HUES48 (cell line): ENCODE measurements at regions not wholly inside any gene's neighbourhood (a gene's known extent, or its start where the extent isn't known, plus 50 kb on each side); places are given as distances from the start of the nearest gene placed in this dataset.

Source experiments
- H3K27ac ChIP-seq: one replicate; pipeline ENCODE4 v1.7.0; 2013; ENCODE audit warnings: low read depth, low read length, inconsistent platforms
- H3K27me3 ChIP-seq: 2 replicates; pipeline ENCODE4 v1.6.1; 2013; ENCODE audit warnings: mild to moderate bottlenecking, low read length; ENCODE audit not compliant: control insufficient read depth, insufficient read depth
- H3K36me3 ChIP-seq: 2 replicates; pipeline ENCODE4 v1.6.1; 2013; ENCODE audit warnings: low read length; ENCODE audit not compliant: control insufficient read depth, insufficient read depth
- H3K4me1 ChIP-seq: 2 replicates; pipeline ENCODE4 v1.6.1; 2013; ENCODE audit warnings: mild to moderate bottlenecking, low read length; ENCODE audit not compliant: control insufficient read depth, insufficient read depth
- H3K4me3 ChIP-seq: 2 replicates; pipeline ENCODE4 v1.5.1; 2013; ENCODE audit warnings: mild to moderate bottlenecking, low read depth, low read length
- H3K9ac ChIP-seq: 2 replicates; pipeline ENCODE4 v1.6.1; 2013; ENCODE audit warnings: mild to moderate bottlenecking, low read depth, low read length, moderate library complexity
- H3K9me3 ChIP-seq: 2 replicates; pipeline ENCODE4 v1.6.1; 2013; ENCODE audit warnings: low read length; ENCODE audit not compliant: control insufficient read depth, insufficient read depth

DNA sequence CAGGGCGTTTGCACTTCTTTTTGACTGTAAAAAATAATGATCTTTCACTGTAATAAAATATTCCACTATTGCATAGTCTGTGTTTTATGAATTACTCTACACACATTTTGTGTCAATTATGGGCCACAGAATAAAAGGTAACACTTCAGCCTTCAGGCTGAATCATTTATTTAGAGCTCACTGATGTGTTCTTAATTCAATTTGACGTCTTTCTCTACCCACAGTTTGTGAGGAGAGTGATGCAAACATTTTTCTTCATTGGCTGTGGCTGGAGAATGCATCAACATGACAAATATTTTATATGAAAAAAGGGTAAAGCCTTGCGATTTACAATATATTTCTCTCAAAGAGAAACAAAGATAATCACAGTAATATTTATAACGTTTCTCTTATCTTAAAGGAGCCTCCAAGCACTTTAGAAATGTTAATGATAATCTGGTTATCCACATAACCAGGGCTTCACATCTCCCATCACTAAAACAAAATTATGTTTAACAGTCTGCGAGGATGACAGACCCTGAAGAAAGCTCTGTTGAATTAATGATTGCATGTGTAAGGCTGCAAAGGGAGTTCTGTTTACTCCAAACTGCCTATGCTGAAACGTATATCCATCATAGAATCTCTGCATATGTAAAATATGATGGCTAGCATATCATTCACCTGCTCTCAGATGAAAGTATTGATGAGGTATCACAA, 951.3 kb downstream of the ZPLD1 start:
- Histone ChIP-seq H3K9ac (no peak overlapping the region), H3K4me1 (peaks cover 8% of the 10 kb centered on the region; the same call in 1 of the 2 replicates), H3K27ac (no peak overlapping the region), H3K27me3 (no peaks in the 10 kb centered on the region), H3K4me3 (no peak overlapping the region), H3K36me3 (no peaks in the 10 kb centered on the region), H3K9me3 (no peaks in the 10 kb centered on the region)

DNA sequence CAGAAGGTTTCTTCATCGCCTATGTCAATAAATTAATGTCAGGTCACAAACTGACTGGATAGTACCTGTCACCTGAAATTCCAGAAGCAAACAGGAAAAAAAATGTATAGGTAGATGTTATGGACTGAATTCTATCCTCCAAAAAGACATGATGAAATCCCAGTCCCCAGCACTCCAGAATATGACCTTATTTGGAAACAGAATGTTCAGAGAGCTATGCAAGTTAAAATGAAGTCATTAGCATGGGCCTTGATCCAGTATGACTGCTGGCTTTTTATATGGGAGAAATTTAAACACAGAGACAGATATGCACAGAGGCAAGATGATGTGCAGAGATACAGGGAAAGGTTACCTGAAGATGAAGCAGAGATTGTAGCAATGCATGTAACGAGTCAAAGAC, 953.4 kb downstream of the ZPLD1 start:
- Histone ChIP-seq H3K4me3 (no peak overlapping the region), H3K27me3 (no peaks in the 10 kb centered on the region), H3K9ac (no peak overlapping the region), H3K9me3 (no peaks in the 10 kb centered on the region), H3K36me3 (no peaks in the 10 kb centered on the region), H3K27ac (no peak overlapping the region), H3K4me1 (peaks cover 8% of the 10 kb centered on the region; the same call in 1 of the 2 replicates)

DNA sequence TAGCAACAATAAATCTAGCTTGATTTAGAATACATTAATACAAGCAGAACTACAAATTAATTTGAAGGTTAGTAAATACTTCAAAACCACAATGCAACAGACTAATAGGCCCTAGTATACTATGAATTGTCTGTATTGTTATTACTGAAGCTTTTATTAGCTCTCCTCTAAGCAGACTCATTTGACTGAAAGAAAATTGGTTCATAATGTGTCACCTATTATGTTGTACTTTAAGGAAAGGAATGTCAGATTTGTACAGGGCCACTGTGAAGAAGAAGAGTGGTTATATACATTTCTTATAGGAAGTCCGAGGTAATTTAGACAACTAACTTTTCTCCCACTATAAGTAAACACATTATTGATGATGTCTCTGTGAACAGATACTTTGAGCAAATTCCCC, 954.5 kb downstream of the ZPLD1 start:
- Histone ChIP-seq H3K9ac (no peak overlapping the region), H3K36me3 (no peaks in the 10 kb centered on the region), H3K27ac (no peak overlapping the region), H3K4me3 (no peak overlapping the region), H3K4me1 (peaks cover 8% of the 10 kb centered on the region; the same call in 1 of the 2 replicates), H3K9me3 (no peaks in the 10 kb centered on the region), H3K27me3 (no peaks in the 10 kb centered on the region)

DNA sequence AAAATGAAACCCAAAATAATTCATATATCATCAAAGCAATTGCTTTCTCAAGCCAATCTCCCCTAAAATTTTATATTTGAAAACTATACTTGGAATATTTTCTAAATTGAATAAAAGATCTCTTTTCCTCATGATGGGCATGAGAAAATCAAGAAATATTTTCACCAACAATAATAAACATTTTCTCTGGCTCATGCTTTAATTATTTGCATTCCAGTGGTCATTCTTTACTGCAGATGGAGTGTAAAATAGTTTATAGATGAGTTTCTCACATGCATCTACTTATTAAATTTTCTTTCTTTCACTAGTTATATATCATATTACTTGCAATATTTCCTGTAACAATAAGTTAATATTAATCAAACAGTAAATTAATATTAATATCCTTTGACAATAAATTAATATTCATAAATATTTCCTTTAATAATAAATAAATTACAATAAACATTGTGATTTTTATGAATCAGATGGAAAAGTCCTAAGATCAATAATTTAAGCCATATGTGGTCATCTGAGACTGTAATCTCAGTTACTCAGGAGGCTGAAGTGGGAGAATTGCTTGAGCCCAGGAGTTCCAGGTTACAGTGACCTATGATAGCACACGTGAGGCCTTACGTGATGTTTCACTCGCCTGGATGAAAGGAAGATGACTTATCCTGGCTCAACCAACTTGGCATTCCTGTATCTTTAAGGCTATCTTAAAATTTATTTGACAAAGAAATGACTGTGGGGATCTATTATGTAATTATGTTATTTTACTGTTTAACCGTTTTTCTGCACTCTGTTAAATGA, 958.8 kb downstream of the ZPLD1 start:
- Histone ChIP-seq H3K4me3 (no peak overlapping the region), H3K9ac (no peak overlapping the region), H3K27me3 (no peaks in the 10 kb centered on the region), H3K36me3 (no peaks in the 10 kb centered on the region), H3K9me3 (no peaks in the 10 kb centered on the region), H3K27ac (no peak overlapping the region), H3K4me1 (no peaks in the 10 kb centered on the region)

DNA sequence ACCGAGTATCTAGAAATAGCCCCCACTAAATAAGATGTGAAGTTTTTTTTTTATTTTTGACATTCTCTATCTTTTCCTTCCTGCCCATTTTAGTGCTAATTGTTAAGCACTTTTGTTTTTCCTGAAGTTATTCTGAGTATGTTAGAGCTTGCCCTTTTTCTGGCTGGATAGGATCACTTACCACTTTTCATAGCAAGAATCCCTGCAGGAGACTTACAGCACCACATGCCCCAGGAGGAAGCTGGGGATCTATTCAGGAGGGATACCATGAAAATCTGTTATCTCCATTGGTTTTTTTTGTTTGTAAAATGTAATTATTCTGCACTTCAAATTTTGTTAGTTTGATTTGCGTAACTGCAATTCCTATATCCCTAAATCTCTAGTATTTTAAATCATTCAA, 968.4 kb downstream of the ZPLD1 start:
- Histone ChIP-seq H3K27ac (no peak overlapping the region), H3K4me1 (no peaks in the 10 kb centered on the region), H3K27me3 (no peaks in the 10 kb centered on the region), H3K36me3 (no peaks in the 10 kb centered on the region), H3K9me3 (no peaks in the 10 kb centered on the region), H3K4me3 (no peak overlapping the region), H3K9ac (no peak overlapping the region)

DNA sequence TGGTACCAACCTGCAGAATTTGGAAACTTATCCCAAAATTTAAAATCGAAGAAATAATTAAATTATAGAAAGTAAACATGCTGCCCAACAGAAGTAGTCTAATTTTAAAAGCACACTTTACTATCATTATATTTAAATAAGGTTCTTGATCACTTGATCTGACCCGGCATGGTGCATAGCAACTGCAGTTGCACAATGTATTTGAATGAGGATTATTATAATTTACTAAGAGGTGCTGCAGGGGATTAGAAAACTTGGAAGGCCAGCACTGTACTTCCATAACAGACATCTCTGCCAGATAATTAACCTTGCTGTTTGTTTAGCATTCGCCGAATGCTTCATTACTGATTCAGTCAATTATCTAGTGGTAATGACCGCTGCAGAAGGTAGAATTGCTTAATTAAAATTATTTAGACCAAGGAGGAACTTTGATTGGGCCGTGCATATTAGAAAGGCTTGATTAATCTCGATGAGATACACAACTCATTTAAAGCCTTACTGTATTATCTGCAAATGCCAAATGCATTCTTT, 971.6 kb downstream of the ZPLD1 start:
- H3K27ac ChIP-seq, result no peak overlapping the region
- no peaks in the 10 kb centered on the region for H3K4me1 ChIP-seq
- H3K9me3 ChIP-seq, result no peaks in the 10 kb centered on the region
- H3K27me3 ChIP-seq, result no peaks in the 10 kb centered on the region
- H3K9ac ChIP-seq, result no peak overlapping the region
- no peaks in the 10 kb centered on the region for H3K36me3 ChIP-seq
- no peak overlapping the region for H3K4me3 ChIP-seq

DNA sequence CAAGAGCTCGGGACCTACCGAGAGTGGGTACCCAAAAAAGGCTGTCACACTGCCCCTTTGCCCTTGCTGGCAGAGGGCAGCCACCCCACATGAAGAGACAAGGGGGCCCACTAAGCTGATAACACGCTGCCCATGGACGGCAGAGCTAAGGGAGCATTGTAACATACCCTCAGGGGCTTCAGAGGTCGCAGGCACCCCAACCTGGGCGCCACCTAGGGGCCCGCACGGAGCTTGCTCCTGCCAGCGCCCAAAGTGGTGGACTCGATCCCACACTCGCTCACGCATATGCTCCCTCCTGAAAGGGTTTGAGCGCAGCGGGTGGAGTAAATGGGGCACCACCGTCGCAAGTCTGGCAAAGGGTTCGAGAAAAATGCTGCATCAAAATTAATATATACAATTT, 975.4 kb downstream of the ZPLD1 start:
- no peaks in the 10 kb centered on the region for H3K36me3 ChIP-seq
- H3K4me1 ChIP-seq, result no peaks in the 10 kb centered on the region
- H3K9me3 ChIP-seq, result no peaks in the 10 kb centered on the region
- no peak overlapping the region for H3K4me3 ChIP-seq
- no peak overlapping the region for H3K9ac ChIP-seq
- no peaks in the 10 kb centered on the region for H3K27me3 ChIP-seq
- no peak overlapping the region for H3K27ac ChIP-seq

DNA sequence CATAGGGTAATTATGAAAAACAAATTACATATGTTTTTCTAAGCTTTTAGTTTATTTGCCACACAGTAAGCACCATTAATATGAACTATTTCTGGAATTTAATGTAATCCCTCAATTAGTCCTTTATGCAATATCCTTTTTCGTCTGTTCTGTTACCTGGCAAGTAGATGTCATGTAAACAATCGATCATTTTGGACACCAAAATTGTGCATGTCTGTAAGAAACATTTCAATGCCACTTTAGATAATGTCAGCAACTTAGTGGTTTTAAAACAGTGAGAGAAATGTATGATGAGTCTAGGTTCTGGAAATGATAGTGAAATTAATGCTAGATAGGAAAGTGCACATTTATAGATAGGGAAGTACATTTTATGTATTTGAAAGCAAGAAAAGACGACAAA, 986.6 kb downstream of the ZPLD1 start:
- H3K36me3 ChIP-seq, result no peaks in the 10 kb centered on the region
- H3K27ac ChIP-seq, result no peak overlapping the region
- no peaks in the 10 kb centered on the region for H3K9me3 ChIP-seq
- no peak overlapping the region for H3K9ac ChIP-seq
- H3K4me1 ChIP-seq, result no peaks in the 10 kb centered on the region
- H3K4me3 ChIP-seq, result no peak overlapping the region
- H3K27me3 ChIP-seq, result no peaks in the 10 kb centered on the region

DNA sequence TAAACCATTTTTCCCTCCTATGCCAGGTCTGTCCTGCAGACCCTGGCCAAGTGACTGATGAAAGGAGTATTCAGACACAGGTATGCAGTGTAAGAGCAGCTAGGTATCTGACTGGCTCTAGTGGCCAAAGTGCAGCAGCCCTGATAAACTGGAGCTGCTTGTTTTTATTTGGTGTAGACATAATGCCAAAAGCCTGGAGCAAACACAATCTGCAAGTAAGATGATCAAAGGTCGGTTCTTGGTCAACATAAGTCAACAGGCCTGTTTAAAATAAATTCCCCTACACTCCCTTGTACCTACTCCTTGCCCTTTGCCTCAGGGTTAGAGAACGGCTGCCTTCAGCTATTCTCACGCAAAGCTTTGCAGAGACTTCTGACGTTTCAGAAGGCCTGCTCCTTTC, 1003.1 kb downstream of the ZPLD1 start:
- H3K9ac ChIP-seq, result no peak overlapping the region
- peaks cover 15% of the 10 kb centered on the region; the same call in 1 of the 2 replicates for H3K9me3 ChIP-seq
- peaks cover 4% of the 10 kb centered on the region; the same call in 1 of the 2 replicates for H3K4me1 ChIP-seq
- no peak overlapping the region for H3K27ac ChIP-seq
- H3K4me3 ChIP-seq, result no peak overlapping the region
- H3K27me3 ChIP-seq, result no peaks in the 10 kb centered on the region
- H3K36me3 ChIP-seq, result no peaks in the 10 kb centered on the region

DNA sequence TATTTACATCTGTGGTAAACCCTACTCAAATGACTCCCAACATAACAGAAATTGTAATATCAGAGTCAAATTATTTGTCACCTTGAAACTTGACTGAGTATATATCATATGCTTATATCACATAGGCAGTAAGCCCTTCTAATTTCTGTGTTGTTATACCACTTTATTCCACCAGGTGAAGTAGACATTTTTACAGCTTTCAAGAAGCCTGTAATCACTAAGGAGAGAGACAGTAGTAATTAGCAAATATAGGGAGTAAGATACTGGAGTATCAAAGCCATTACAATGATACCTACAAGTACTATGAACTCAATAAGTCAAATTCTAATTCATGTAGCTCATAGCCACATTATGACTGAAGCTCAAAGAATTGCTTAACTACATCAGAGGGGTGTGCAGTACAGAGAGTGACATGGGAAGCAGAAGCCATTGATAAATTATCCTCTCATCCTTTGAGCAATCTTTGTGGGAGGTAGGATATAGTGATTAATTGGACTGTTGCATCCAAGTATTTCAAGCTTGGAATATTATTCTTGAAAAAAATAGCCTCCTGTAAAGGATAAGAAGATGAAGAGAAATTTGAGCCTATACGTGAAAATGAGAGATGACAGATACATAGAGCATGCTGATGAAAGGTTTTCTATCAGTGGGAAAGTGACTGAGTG, 1005.9 kb downstream of the ZPLD1 start:
- Histone ChIP-seq H3K36me3 (no peaks in the 10 kb centered on the region), H3K4me1 (no peaks in the 10 kb centered on the region; the same call in 1 of the 2 replicates), H3K27me3 (no peaks in the 10 kb centered on the region), H3K27ac (no peak overlapping the region), H3K9me3 (peaks cover 15% of the 10 kb centered on the region; the same call in 1 of the 2 replicates), H3K9ac (no peak overlapping the region), H3K4me3 (no peak overlapping the region)
